HG03175 (cell line): ENCODE measurements at regions not wholly inside any gene's neighbourhood (a gene's known extent, or its start where the extent isn't known, plus 50 kb on each side); places are given as distances from the start of the nearest gene placed in this dataset.

Experiments used
- ATAC-seq: cut with Tn5 transposase; IDR thresholded peaks from one replicate; pipeline ENCODE4 v1.9.1; 2021; ENCODE audit warnings: mild to moderate bottlenecking, moderate library complexity; ENCODE audit not compliant: unreplicated experiment

DNA sequence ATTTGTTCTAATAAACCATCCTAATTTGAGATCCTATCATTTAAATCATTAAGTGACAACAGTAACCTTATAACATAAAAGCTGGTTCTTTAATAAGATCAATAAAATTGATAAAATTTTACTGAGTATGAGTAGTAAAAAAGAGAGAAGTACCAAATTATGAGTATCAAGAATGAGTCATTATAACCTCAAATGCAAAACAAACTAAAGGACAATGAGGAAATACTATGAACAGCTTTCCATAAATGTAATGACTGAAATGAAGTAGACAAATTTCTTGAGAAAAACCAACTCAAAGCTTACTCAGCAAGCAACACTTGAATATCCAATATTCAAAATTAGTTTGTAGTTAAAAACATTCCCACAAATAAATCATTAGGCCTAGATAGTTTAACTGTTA is 433.0 kb downstream of the ZEB2 start:
- no peak for ATAC-seq

DNA sequence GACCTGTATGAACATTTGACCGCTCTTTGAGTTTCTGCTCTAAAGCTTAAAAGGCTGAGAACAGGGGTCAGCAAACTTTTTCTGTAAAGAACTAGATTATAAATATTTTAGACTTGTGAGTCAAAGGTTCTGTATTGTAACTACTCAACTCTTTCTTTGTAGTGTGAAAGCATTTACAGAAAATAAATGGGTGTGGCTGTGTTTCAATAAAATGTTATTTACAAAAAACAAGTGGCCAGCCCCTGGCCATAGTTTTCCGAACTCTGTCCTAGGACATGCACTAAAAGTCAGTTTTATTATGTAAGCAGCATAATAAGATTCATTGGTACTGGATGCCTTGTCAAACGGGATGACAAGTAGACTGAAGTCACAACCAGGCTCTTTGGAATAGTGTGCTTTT is 434.9 kb downstream of the ZEB2 start:
- no peak for ATAC-seq

- no peak for ATAC-seq
These were observed 435.7 kb downstream of the ZEB2 start for GRCh38 chr2:144084114-144084661.

DNA sequence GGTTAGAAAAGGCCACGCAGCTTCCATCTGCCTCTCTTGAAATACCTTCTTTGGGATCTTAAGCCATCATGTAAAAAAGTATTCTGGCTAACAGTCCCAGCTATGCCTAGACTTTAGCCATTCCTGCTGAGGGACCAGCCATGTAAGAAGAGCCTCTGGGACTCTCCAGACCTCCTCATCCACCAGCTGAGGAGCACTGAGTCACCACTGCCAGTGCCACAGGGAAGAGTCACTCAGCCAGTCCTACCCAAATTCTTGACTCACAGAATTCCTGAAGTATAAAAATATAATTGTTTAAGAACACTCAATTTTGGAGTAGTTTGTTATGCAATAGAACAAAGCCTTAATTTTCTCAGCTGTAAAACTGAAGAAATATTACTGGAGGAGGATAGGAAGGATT is 436.7 kb downstream of the ZEB2 start:
- ATAC-seq, result no peak

DNA sequence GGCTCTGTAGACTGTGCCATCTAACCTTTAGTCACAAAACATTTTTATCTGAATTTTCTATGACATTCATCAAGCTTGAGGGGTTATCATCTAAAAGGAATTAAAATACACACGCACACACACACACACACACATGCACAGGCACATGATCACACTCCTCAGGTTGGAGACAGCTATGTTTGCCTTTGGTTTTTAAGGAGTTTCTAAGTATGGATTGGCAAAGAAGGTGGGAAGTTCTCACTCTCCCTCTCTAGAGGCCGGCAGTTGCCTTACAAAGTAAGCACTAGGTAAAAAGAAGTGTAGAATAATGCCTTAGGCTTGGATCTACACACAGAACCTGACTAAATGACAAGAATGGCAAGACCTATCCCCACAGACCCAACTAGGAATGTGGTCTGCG is 437.1 kb downstream of the ZEB2 start:
- no peak for ATAC-seq

GRCh38 chr2:144082327-144082726 is 437.6 kb downstream of the ZEB2 start:
- no peak for ATAC-seq

GRCh38 chr2:144081272-144081671 is 438.6 kb downstream of the ZEB2 start:
- ATAC-seq, result no peak

DNA sequence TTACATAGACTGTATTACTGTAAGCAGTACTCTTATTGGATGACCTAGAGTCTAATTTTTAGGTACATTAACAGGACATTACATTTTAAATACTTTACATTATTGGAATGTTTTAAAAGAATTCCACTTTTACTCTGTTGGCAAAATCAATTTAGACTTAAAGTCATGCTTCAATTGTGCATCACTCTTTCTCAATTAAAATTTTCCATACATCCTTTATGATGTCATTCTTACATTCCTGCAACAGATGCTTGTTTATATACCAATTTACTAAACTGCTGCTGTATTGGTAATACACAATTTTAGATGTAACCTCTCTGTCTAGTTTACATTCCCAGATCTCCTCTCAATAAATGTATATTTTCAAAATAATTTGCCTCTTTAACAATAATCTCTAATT is 440.1 kb downstream of the ZEB2 start:
- no peak for ATAC-seq

DNA sequence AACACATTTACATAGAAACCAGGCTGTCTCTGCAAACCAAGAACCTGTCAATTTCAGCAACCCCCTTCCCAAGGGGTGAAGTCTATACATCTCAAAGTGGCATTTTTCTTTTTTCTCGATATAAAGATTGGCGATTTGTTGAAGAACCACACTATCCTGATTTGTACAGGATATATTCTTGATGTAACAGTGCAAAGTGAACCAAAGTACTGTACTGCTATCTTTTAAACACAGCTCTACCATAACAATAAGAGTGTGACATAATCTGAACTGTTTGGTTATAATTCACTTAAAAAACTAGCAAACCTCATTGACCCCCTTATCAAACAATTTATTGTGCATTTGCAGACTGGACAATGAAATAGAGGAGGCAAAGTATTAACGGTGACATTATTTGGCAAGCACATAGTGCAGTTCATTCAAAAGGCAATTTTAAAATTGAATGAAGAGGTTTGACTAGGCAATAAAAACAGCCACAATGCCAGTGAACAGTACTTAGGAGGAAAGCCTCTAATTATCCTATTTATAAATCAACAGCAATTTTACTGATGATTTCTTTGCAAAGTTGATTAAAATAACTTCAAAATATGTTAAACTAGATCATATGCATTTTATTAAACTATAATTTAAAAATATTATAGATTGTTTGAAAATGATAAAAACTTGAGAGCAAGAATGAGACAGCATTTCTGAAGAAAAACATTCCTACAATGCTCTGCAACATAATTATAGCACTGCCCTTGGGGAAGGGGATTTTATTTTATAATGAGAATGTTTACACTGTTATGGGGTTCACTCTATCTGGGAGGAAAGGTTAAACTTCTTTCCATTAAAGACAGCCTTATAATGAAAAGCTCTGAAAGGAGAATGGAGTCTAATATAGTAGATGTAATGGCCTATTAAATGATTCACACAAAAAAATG is 440.9 kb downstream of the ZEB2 start:
- ATAC-seq, result no peak

DNA sequence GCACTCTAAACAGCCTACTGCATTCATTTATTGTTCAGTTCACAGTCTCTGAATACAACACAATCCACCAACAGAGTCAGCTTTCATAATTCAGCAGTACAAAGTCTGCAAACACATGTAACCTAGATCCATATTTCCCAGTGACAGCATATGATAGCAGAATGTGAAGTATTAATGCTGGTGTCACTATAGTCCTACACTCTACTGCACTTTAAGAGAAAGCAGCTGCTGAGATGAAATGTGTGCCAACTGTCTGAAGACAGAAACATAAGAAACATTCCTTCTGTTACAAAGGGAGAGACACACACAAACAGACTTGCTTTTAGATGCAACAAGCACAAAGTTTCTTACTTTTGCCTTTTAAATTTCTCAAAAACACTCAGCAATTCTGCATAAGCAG is 441.8 kb downstream of the ZEB2 start:
- no peak for ATAC-seq

- ATAC-seq, result no peak
These were observed 445.5 kb downstream of the ZEB2 start for GRCh38 chr2:144074450-144074849.

DNA sequence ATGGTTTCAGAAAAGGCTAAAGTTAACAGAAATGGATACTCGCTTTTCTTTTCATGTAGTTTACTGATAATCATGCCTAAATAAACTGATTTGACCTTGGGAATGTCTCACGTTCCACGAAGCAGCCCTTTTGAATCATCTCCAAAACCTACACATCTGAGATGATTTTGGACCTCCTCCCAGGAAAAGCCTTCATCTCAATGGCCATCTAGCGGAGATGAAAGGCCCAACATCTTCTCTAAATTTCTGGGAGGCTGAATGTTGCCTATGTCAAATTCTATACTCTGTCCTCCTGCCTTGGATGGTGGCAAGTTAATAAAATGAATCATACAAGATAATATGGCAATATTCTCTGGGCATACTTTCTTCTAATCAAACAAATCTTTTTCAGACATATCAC is 448.5 kb downstream of the ZEB2 start:
- ATAC-seq, result no peak

DNA sequence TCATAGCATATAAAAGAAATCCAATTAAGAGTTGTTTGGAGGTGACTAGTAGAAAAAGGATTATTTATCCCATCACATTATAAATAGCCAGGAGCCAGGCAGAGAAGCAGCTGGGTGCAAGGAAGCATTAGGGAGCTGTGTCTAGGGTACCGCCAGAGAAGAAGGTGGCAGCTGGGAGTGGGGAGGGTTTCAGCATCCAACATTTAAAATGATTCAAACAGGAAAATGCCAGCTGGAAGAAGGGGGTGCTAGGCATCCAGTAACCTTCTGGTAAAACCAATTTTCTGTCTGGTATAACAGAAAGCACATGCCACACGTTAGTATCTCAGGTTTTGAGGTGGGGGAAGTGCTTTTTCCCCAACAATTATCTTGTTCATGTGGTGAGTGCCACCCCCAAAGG is 452.4 kb downstream of the ZEB2 start:
- ATAC-seq, result no peak

GRCh38 chr2:144063602-144064001 is 456.3 kb downstream of the ZEB2 start:
- ATAC-seq, result no peak

DNA sequence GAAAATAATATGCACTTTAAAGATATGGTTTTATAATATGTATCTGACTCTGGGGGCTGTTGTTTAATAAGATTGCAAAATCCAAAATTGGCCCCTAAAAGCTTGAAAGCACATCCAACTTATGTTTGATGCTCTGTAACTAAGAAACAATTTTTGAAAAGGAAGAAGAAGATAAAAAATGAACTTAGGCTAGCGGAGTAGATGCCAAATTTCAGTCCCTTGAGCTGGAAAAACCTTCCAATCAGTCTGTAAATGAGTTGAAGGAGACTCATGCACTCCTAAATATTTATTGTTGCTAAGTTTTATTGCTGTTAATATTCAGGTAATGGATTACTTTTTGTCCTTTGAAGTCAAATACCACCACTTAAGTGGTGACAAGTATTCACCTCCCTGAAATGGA is 465.0 kb downstream of the ZEB2 start:
- no peak for ATAC-seq

GRCh38 chr2:144052083-144052482 is 467.8 kb downstream of the ZEB2 start:
- no peak for ATAC-seq

DNA sequence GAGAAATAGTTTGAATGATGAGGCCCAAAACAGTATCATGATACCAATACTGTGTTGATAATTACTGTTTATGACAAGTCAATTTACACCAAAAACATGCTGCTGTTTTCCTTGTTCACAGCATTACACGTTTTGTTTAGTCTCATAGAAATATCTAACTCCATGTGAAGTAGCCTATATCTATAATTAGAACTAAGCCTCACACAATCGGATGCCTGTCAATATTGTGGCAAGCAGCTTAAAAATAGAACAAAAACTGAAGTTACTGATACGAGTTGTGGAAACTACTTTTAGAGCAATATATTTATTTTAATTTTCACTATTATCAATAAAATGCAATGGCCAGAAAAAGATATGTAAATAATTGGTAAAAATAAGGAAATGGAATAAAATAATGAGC is 470.8 kb downstream of the ZEB2 start:
- ATAC-seq, result no peak

DNA sequence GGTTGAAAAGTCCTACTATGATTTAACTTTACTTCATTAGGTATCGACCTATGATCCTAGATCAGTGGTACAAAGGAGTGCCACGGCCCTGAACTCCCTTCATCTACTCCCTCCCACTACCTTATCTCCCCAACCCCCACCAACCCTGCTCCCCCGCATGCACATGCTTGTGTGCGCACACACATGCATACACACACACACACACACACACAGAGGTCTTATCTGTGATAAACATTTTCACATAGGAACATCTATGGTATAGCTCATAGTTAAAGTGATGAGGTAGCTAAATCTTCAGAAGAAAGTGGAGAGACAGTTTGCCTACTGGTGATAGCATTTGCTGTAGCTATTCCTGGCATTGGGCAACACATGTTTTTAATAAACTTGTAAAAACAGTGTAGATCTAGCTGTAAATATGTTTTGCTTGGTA is 471.3 kb downstream of the ZEB2 start:
- ATAC-seq, result no peak

GRCh38 chr2:144042751-144043150 is 477.2 kb downstream of the ZEB2 start:
- no peak for ATAC-seq

DNA sequence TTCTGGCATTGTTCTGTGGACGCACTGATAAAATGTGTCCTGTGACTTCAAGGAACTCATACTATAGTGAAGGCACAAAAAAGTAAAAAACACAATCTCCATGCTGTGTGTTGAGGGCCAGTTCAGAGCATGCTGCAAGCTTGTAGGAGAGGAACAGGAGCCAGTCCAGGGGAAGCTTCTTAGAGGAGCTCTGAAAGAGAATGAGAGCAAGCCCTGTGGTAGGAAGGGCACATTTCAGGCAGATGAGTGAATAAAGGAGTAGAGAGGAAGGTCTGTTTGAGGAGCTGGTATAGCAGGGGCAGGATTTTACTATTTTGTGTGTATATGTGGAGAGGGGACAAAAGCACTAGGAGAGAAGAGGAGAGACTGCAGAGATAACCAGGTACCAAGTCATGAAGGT is 478.3 kb downstream of the ZEB2 start:
- no peak for ATAC-seq

GRCh38 chr2:144040834-144041233 is 479.1 kb downstream of the ZEB2 start:
- no peak for ATAC-seq

GRCh38 chr2:144032566-144032965 is 487.4 kb downstream of the ZEB2 start:
- ATAC-seq, result no peak

GRCh38 chr2:144030791-144031190 is 489.1 kb downstream of the ZEB2 start:
- ATAC-seq, result no peak
